Cardiac muscle cell (in vitro differentiated cells and primary cell): ENCODE measurements at regions not wholly inside any gene's neighbourhood (a gene's known extent, or its start where the extent isn't known, plus 50 kb on each side); places are given as distances from the start of the nearest gene placed in this dataset.

Source experiments
- DNase-seq, 2 donors: peaks; one replicate each; pipeline versions ENCODE4 v3.0.0 to v3.0.0-alpha.2; 2010 to 2017; ENCODE audit warnings: low read depth in 1 of 2, low spot score in 1 of 2
- H3K27ac ChIP-seq: fragments of 200-600 bp; sonication (generic); 2 replicates; pipeline ENCODE4 v1.5.1; 2016
- H3K27me3 ChIP-seq: fragments of 200-600 bp; sonication (generic); 2 replicates; pipeline ENCODE4 v1.6.0; 2016; ENCODE audit warnings: control low read depth
- H3K36me3 ChIP-seq: fragments of 200-600 bp; sonication (generic); 2 replicates; pipeline ENCODE4 v1.5.1; 2016; ENCODE audit warnings: control low read depth
- H3K4me1 ChIP-seq: fragments of 200-600 bp; sonication (generic); 2 replicates; pipeline ENCODE4 v1.8.1; 2017; ENCODE audit warnings: low read depth, mild to moderate bottlenecking, mixed run types
- H3K4me3 ChIP-seq: fragments of 200-600 bp; sonication (generic); 2 replicates; pipeline ENCODE4 v1.5.1; 2016; ENCODE audit warnings: mild to moderate bottlenecking
- H3K9me3 ChIP-seq: fragments of 200-600 bp; sonication (generic); 2 replicates; pipeline ENCODE4 v1.5.1; 2017; ENCODE audit warnings: low read depth, mild to moderate bottlenecking, control low read depth
- CTCF ChIP-seq: IDR thresholded peaks from 2 replicates; pipeline ENCODE4 v1.5.1; 2012; ENCODE audit warnings: low read depth, mild to moderate bottlenecking, low read length

GRCh38 chr5:52041842-52042241 is 658.6 kb downstream of the ISL1 start:
- no peak for TF ChIP-seq CTCF
- H3K27me3 ChIP-seq: no peaks in the 10 kb centered on the region
- H3K4me3 ChIP-seq: no peak overlapping the region
- no peaks in the 10 kb centered on the region for H3K36me3 ChIP-seq
- H3K27ac ChIP-seq: no peak overlapping the region
- H3K4me1 ChIP-seq: no peaks in the 10 kb centered on the region
- H3K9me3 ChIP-seq: no peaks in the 10 kb centered on the region
- DNase-seq: no peak

- Histone ChIP-seq H3K36me3 (no peaks in the 10 kb centered on the region), H3K4me3 (no peak overlapping the region), H3K27me3 (no peaks in the 10 kb centered on the region), H3K4me1 (no peaks in the 10 kb centered on the region), H3K27ac (no peak overlapping the region), H3K9me3 (no peaks in the 10 kb centered on the region)
- no peak for TF ChIP-seq CTCF
- DNase-seq: no peak
These were observed 659.9 kb downstream of the ISL1 start for GRCh38 chr5:52043137-52043536.

GRCh38 chr5:52043543-52043942 is 660.3 kb downstream of the ISL1 start:
- Histone ChIP-seq H3K27me3 (no peaks in the 10 kb centered on the region), H3K9me3 (no peaks in the 10 kb centered on the region), H3K4me1 (no peaks in the 10 kb centered on the region), H3K4me3 (no peak overlapping the region), H3K27ac (no peak overlapping the region), H3K36me3 (no peaks in the 10 kb centered on the region)
- no peak for TF ChIP-seq CTCF
- DNase-seq: no peak

GRCh38 chr5:52051759-52052158 is 668.5 kb downstream of the ISL1 start:
- no peaks in the 10 kb centered on the region for H3K4me1 ChIP-seq
- H3K27me3 ChIP-seq: no peaks in the 10 kb centered on the region
- no peak for DNase-seq
- no peaks in the 10 kb centered on the region for H3K9me3 ChIP-seq
- H3K36me3 ChIP-seq: no peaks in the 10 kb centered on the region
- H3K4me3 ChIP-seq: no peak overlapping the region
- no peak for TF ChIP-seq CTCF
- no peak overlapping the region for H3K27ac ChIP-seq

GRCh38 chr5:52063186-52063585 is 679.9 kb downstream of the ISL1 start:
- no peak for TF ChIP-seq CTCF
- H3K4me3 ChIP-seq: no peak overlapping the region
- no peak for DNase-seq
- H3K36me3 ChIP-seq: no peaks in the 10 kb centered on the region
- H3K27ac ChIP-seq: no peak overlapping the region
- no peaks in the 10 kb centered on the region for H3K9me3 ChIP-seq
- H3K27me3 ChIP-seq: no peaks in the 10 kb centered on the region
- no peaks in the 10 kb centered on the region for H3K4me1 ChIP-seq

GRCh38 chr5:52065182-52065581 is 681.9 kb downstream of the ISL1 start:
- Histone ChIP-seq H3K9me3 (no peaks in the 10 kb centered on the region), H3K36me3 (no peaks in the 10 kb centered on the region), H3K27me3 (no peaks in the 10 kb centered on the region), H3K27ac (no peak overlapping the region), H3K4me3 (no peak overlapping the region), H3K4me1 (no peaks in the 10 kb centered on the region)
- DNase-seq: no peak
- TF ChIP-seq CTCF: no peak
